ENCODE measurements at regions not wholly inside any gene's neighbourhood (a gene's known extent, or its start where the extent isn't known, plus 50 kb on each side); places are given as distances from the start of the nearest gene placed in this dataset.

DNA sequence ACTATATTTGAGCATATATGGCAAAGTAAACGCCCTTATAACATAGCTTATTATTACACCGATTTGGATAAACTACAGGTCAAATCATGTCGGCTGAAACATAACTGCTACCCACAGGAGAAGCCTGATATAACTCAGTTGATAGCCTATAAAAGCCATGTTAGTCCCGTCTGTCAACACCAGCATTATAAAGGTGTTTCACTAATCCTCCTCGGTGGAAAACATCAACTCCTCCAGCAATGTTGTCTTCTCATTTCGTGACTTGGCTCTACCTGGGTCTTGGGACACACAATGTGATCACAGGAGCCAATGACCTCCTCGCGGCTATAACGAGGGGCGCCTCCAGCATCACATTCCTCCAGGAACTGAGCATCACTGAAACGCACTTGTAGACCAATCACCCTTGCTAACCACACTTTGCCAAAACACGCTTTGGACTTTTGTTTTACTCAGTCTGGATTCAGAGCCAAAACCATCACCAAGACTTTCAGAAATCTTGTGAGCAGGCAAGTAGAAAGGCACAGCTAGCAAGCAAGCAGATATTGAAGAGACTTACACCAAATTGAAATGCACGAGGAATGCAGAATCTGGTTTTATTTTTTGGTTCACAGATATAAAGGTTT lies 269.7 kb upstream of the NFE2L3 start:
- intact Hi-C loops (cut with micrococcal nuclease), result no loop called here
- Histone ChIP-seq H3K4me1 (peaks cover 6% of the 10 kb centered on the region), H3K27me3 (ENCODE audit: low read depth) (peaks cover 98% of the 10 kb centered on the region)

DNA sequence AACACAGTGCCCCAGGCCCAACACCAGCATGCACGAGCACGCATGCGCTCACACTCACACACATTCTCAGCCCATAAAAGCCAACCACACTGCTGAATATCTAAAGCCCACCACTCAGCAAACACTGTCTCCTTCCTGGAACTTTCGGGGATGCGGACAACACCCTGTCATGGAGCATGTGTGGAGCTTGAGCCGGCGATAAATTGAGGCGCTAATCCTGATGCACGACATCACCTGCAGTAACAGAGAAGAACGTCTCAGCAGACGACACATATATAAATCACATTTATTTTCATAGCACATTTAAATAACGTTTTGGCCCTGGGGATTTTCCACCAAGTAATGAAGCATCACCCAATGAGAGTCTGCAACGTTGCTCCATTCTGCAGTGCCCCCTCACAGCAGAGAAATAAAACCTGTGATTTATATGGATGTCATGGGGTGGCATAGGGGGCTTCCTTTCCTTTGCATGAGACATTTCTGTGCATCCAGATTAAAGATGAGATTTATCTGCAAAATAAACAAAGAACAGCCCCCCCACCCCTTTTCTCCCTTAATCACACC lies 267.7 kb upstream of the NFE2L3 start:
- peaks cover 98% of the 10 kb centered on the region for H3K27me3 ChIP-seq (ENCODE audit: low read depth)
- H3K4me3 ChIP-seq, result no peak overlapping the region
- TF ChIP-seq CTCF (IDR thresholded peaks at IDR 0.05; ENCODE audit: borderline replicate concordance), result no peak
- no peak for DNase-seq
- H3K4me1 ChIP-seq, result peaks cover 6% of the 10 kb centered on the region
- intact Hi-C loops (cut with micrococcal nuclease), result no loop called here
- H3K27ac ChIP-seq (replicated peaks), result no peak overlapping the region
- no peaks in the 10 kb centered on the region for H3K36me3 ChIP-seq
- H3K9me3 ChIP-seq (replicated peaks), result no peaks in the 10 kb centered on the region

More for the DNA sequence above, 269.7 kb upstream of the NFE2L3 start:
- no peaks in the 10 kb centered on the region for H3K9me3 ChIP-seq (replicated peaks)
- no peaks in the 10 kb centered on the region for H3K36me3 ChIP-seq
- H3K27ac ChIP-seq (replicated peaks), result no peak overlapping the region
- DNase-seq, result no peak
- H3K4me3 ChIP-seq, result no peak overlapping the region
- no peak for TF ChIP-seq CTCF (IDR thresholded peaks at IDR 0.05; ENCODE audit: borderline replicate concordance)

- no peaks in the 10 kb centered on the region for H3K36me3 ChIP-seq
- no peak overlapping the region for H3K4me3 ChIP-seq
- no peak overlapping the region for H3K27ac ChIP-seq (replicated peaks)
- no peak for DNase-seq
- H3K27me3 ChIP-seq (ENCODE audit: low read depth), result peaks cover 98% of the 10 kb centered on the region
- TF ChIP-seq CTCF (IDR thresholded peaks at IDR 0.05; ENCODE audit: borderline replicate concordance), result no peak
- H3K9me3 ChIP-seq (replicated peaks), result no peaks in the 10 kb centered on the region
- intact Hi-C loops (cut with micrococcal nuclease), result no loop called here
- peaks cover 6% of the 10 kb centered on the region for H3K4me1 ChIP-seq
Measured at GRCh38 chr7:25885057-25885576, 266.9 kb upstream of the NFE2L3 start.

- TF ChIP-seq CTCF (IDR thresholded peaks at IDR 0.05; ENCODE audit: borderline replicate concordance), result no peak
- Histone ChIP-seq H3K27ac (replicated peaks) (no peak overlapping the region), H3K4me3 (no peak overlapping the region), H3K36me3 (no peaks in the 10 kb centered on the region), H3K4me1 (peaks cover 6% of the 10 kb centered on the region), H3K27me3 (ENCODE audit: low read depth) (peaks cover 85% of the 10 kb centered on the region), H3K9me3 (replicated peaks) (no peaks in the 10 kb centered on the region)
- intact Hi-C loops (cut with micrococcal nuclease), result no loop called here
- no peak for DNase-seq
Measured at GRCh38 chr7:25886387-25887240, 265.4 kb upstream of the NFE2L3 start.

- Histone ChIP-seq H3K4me1 (peaks cover 6% of the 10 kb centered on the region), H3K9me3 (replicated peaks) (no peaks in the 10 kb centered on the region), H3K27ac (replicated peaks) (no peak overlapping the region), H3K4me3 (no peak overlapping the region), H3K36me3 (no peaks in the 10 kb centered on the region), H3K27me3 (ENCODE audit: low read depth) (peaks cover 79% of the 10 kb centered on the region)
- intact Hi-C loops (cut with micrococcal nuclease), result no loop called here
- DNase-seq, result no peak
- no peak for TF ChIP-seq CTCF (IDR thresholded peaks at IDR 0.05; ENCODE audit: borderline replicate concordance)
Measured at GRCh38 chr7:25887266-25887665, 264.7 kb upstream of the NFE2L3 start.

Measured in left ventricle myocardium inferior (tissue), 1 donor.